H1 (cell line): ENCODE measurements at regions not wholly inside any gene's neighbourhood (a gene's known extent, or its start where the extent isn't known, plus 50 kb on each side); places are given as distances from the start of the nearest gene placed in this dataset.
A peak's percentile ranks its signal among the peaks of the same experiment; 100 is the strongest.

Experiments
- CTCF ChIA-PET: fragments of 300-600 bp; sonication (Branson Sonifier 250); formaldehyde crosslinking; loops from one replicate; lab custom pipeline; 2021; ENCODE audit not compliant: partially characterized antibody; lab: Charles Lee
- POLR2A ChIA-PET: fragments of 300-600 bp; sonication (Branson Sonifier 250); formaldehyde crosslinking; loops from one replicate; lab custom pipeline; 2021; ENCODE audit warnings: inconsistent platforms; ENCODE audit not compliant: partially characterized antibody; lab: Charles Lee
- DNase-seq, 2 experiments: peaks; one replicate each; pipeline versions ENCODE4 v3.0.0 to v3.0.0-alpha.2; 2010 to 2022; ENCODE audit warnings: low spot score in 2 of 2, low read depth in 1 of 2, mixed read lengths in 1 of 2
- FAIRE-seq: peaks from 2 replicates; lab custom pipeline; 2011; peaks lifted over from hg19 to GRCh38; lab: Jason Lieb, UNC
- H2AFZ ChIP-seq: 2 replicates; pipeline ENCODE4 v1.8.1; 2012; ENCODE audit warnings: low read length, inconsistent platforms
- H2AK5ac ChIP-seq: 2 replicates; pipeline ENCODE4 v1.6.1; 2013; ENCODE audit warnings: low read depth, low read length
- H2BK120ac ChIP-seq: replicated peaks from 2 replicates; pipeline ENCODE3; 2013; ENCODE audit warnings: low read depth, low read length, inconsistent platforms
- H2BK12ac ChIP-seq: 2 replicates; pipeline ENCODE4 v1.6.1; 2013; ENCODE audit warnings: low read depth, low read length
- H2BK15ac ChIP-seq: 2 replicates; pipeline ENCODE4 v1.6.1; 2013; ENCODE audit warnings: low read length
- H2BK20ac ChIP-seq: 2 replicates; pipeline ENCODE4 v1.6.1; 2013; ENCODE audit warnings: low read length
- H2BK5ac ChIP-seq: 2 replicates; pipeline ENCODE4 v1.6.1; 2013; ENCODE audit warnings: low read depth, low read length
- H3K14ac ChIP-seq: 2 replicates; pipeline ENCODE4 v1.6.1; 2013; ENCODE audit warnings: inconsistent platforms; ENCODE audit not compliant: insufficient read length
- H3K18ac ChIP-seq: 2 replicates; pipeline ENCODE4 v1.6.1; 2013; ENCODE audit warnings: low read length; ENCODE audit errors: extremely low read depth
- H3K23ac ChIP-seq: 2 replicates; pipeline ENCODE4 v1.6.1; 2013; ENCODE audit warnings: inconsistent platforms; ENCODE audit not compliant: insufficient read length
- H3K23me2 ChIP-seq: 2 replicates; pipeline ENCODE4 v1.6.1; 2013; ENCODE audit warnings: low read depth, low read length
- H3K27ac ChIP-seq: 2 replicates; pipeline ENCODE4 v1.6.1; 2011; ENCODE audit warnings: low read depth, low read length, inconsistent platforms
- H3K27me3 ChIP-seq, 4 experiments: replicated peaks in 1 of 4; 1 replicate in 1 of 4; 2 replicates in 3 of 4; pipeline versions ENCODE4 v1.6.1 to v1.8.1; 2011 to 2013; ENCODE audit warnings: low read length in 3 of 4, mild to moderate bottlenecking in 3 of 4, inconsistent platforms in 2 of 4, mixed read lengths in 2 of 4, moderate library complexity in 1 of 4; ENCODE audit not compliant: control insufficient read depth in 3 of 4, insufficient read depth in 3 of 4; ENCODE audit errors: extremely low read depth in 1 of 4
- H3K36me3 ChIP-seq, 4 experiments: 2 replicates each; pipeline versions ENCODE4 v1.6.1 to v1.8.1; 2011 to 2013; ENCODE audit warnings: mild to moderate bottlenecking in 4 of 4, low read length in 3 of 4, moderate library complexity in 2 of 4, control low read depth in 1 of 4, inconsistent platforms in 1 of 4; ENCODE audit not compliant: insufficient read depth in 4 of 4, control insufficient read depth in 2 of 4
- H3K4ac ChIP-seq: replicated peaks from 2 replicates; pipeline ENCODE3; 2013; ENCODE audit warnings: low read length, low read depth, mixed read lengths, inconsistent platforms; ENCODE audit not compliant: insufficient read length
- H3K4me1 ChIP-seq, 4 experiments: replicated peaks in 1 of 4; 1 replicate in 1 of 4; 2 replicates in 3 of 4; pipeline versions ENCODE4 v1.6.1 to v1.8.1; 2011 to 2013; ENCODE audit warnings: low read length in 3 of 4, inconsistent platforms in 2 of 4, mixed read lengths in 1 of 4; ENCODE audit not compliant: insufficient read depth in 4 of 4, control insufficient read depth in 3 of 4
- H3K4me2 ChIP-seq, 2 experiments: 2 replicates each; pipeline versions ENCODE4 v1.6.1 to v1.8.1; 2011 to 2013; ENCODE audit warnings: low read depth in 2 of 2, low read length in 2 of 2, control low read depth in 1 of 2, inconsistent platforms in 1 of 2, mild to moderate bottlenecking in 1 of 2; ENCODE audit not compliant: insufficient read depth in 1 of 2
- H3K4me3 ChIP-seq, 4 experiments: fragments of 200-600, 300-600 bp in 1 of 4; sonication (generic), shearing (Covaris generic), sonication (Bioruptor Twin) in 1 of 4; 2 replicates each; pipeline versions ENCODE4 v1.5.1 to v1.8.1; 2011 to 2016; ENCODE audit warnings: low read length in 4 of 4, low read depth in 3 of 4, control low read depth in 2 of 4, inconsistent platforms in 2 of 4, mild to moderate bottlenecking in 2 of 4, mixed read lengths in 1 of 4, moderate library complexity in 1 of 4; ENCODE audit not compliant: insufficient read depth in 2 of 4; ENCODE audit errors: extremely low read depth in 1 of 4
- H3K56ac ChIP-seq: replicated peaks from 2 replicates; pipeline ENCODE3; 2013; ENCODE audit warnings: low read depth, mild to moderate bottlenecking, mixed read lengths, low read length, inconsistent platforms; ENCODE audit not compliant: insufficient read length
- H3K79me1 ChIP-seq: 2 replicates; pipeline ENCODE4 v1.6.1; 2013; ENCODE audit warnings: low read depth, low read length, control low read depth
- H3K79me2 ChIP-seq, 2 experiments: 2 replicates each; pipeline versions ENCODE4 v1.6.1 to v1.8.1; 2012 to 2013; ENCODE audit warnings: low read length in 2 of 2, mild to moderate bottlenecking in 2 of 2, inconsistent platforms in 1 of 2; ENCODE audit not compliant: insufficient read depth in 2 of 2, control insufficient read depth in 1 of 2
- H3K9ac ChIP-seq, 4 experiments: replicated peaks in 1 of 4; 1 replicate in 1 of 4; 2 replicates in 3 of 4; pipeline versions ENCODE4 v1.6.1 to v1.8.1; 2011 to 2013; ENCODE audit warnings: low read depth in 3 of 4, low read length in 3 of 4, control low read depth in 2 of 4, mild to moderate bottlenecking in 2 of 4, moderate library complexity in 2 of 4, inconsistent platforms in 1 of 4; ENCODE audit errors: extremely low read depth in 1 of 4
- H3K9me3 ChIP-seq, 2 experiments: 2 replicates each; pipeline versions ENCODE4 v1.6.1 to v1.8.1; 2012 to 2013; ENCODE audit warnings: mild to moderate bottlenecking in 2 of 2, moderate library complexity in 2 of 2, control low read depth in 1 of 2, inconsistent platforms in 1 of 2, low read depth in 1 of 2, low read length in 1 of 2, mixed read lengths in 1 of 2; ENCODE audit not compliant: insufficient read depth in 2 of 2
- H4K20me1 ChIP-seq, 2 experiments: replicated peaks in 1 of 2; 2 replicates each; pipeline versions ENCODE3 to v1.8.1; 2011 to 2013; ENCODE audit warnings: inconsistent platforms in 2 of 2, low read length in 2 of 2, mild to moderate bottlenecking in 1 of 2; ENCODE audit not compliant: insufficient read depth in 2 of 2, control insufficient read depth in 1 of 2
- H4K5ac ChIP-seq: 2 replicates; pipeline ENCODE4 v1.6.1; 2013; ENCODE audit warnings: low read length, low read depth, mixed read lengths, inconsistent platforms; ENCODE audit not compliant: insufficient read length
- H4K8ac ChIP-seq: 2 replicates; pipeline ENCODE4 v1.8.0; 2013; ENCODE audit warnings: mild to moderate bottlenecking, moderate library complexity, low read length, inconsistent platforms; ENCODE audit not compliant: insufficient read depth; ENCODE audit errors: extremely low read depth
- H4K91ac ChIP-seq: replicated peaks from 2 replicates; pipeline ENCODE3; 2013; ENCODE audit warnings: low read length, mixed read lengths, inconsistent platforms; ENCODE audit not compliant: insufficient read length
- CHD1 ChIP-seq: IDR thresholded peaks from 2 replicates; pipeline ENCODE4 v1.6.1; 2012; ENCODE audit warnings: low read depth, low read length, improper control_type of control experiment
- CHD2 ChIP-seq: IDR thresholded peaks from 2 replicates; pipeline ENCODE4 v1.6.1; 2012; ENCODE audit warnings: low read length, improper control_type of control experiment
- EGR1 ChIP-seq: IDR thresholded peaks from 2 replicates; pipeline ENCODE4 v1.6.1; 2011; ENCODE audit warnings: low read depth, low read length, borderline replicate concordance
- FOSL1 ChIP-seq: IDR thresholded peaks from 2 replicates; pipeline ENCODE4 v1.6.1; 2011; ENCODE audit warnings: mild to moderate bottlenecking, low read depth, low read length, moderate library complexity; ENCODE audit not compliant: insufficient read depth
- HDAC2 ChIP-seq, 2 experiments: fragments of 300-600 bp in 1 of 2; sonication (generic) in 1 of 2; IDR thresholded peaks; 2 replicates each; pipeline ENCODE4 v1.6.1; 2011 to 2012; ENCODE audit warnings: low read depth in 2 of 2, low read length in 2 of 2, mild to moderate bottlenecking in 2 of 2, moderate library complexity in 2 of 2, borderline replicate concordance in 1 of 2, inconsistent platforms in 1 of 2
- NANOG ChIP-seq: IDR thresholded peaks from 2 replicates; pipeline ENCODE4 v1.6.1; 2011; ENCODE audit warnings: low read length, low read depth, mild to moderate bottlenecking, inconsistent platforms; ENCODE audit not compliant: insufficient read depth, poor library complexity, severe bottlenecking
- PHF8 ChIP-seq: fragments of 200-600 bp; sonication (generic); conservative IDR thresholded peaks from 2 replicates; pipeline ENCODE4 v1.7.1; 2012; ENCODE audit warnings: low read depth, mild to moderate bottlenecking, inconsistent platforms, low read length, moderate library complexity
- TCF12 ChIP-seq: IDR thresholded peaks from 2 replicates; pipeline ENCODE4 v1.6.1; 2011; ENCODE audit warnings: low read depth, mild to moderate bottlenecking, low read length
- YY1 ChIP-seq: IDR thresholded peaks from 2 replicates; pipeline ENCODE4 v1.6.1; 2011; ENCODE audit warnings: low read depth, mild to moderate bottlenecking, low read length
- ZNF274 ChIP-seq: IDR thresholded peaks from 2 replicates; pipeline ENCODE4 v1.7.0; 2012; ENCODE audit warnings: low read length, borderline replicate concordance; ENCODE audit errors: extremely low read depth
- WGBS, 2 experiments: shearing (Covaris generic) in 1 of 2; methylation state at CpG; one replicate each; pipeline versions ENCODE4 v1.1.6 to v1.1.7; 2013 to 2015; ENCODE audit warnings: low lambda C conversion rate in 2 of 2, mixed read lengths in 2 of 2, inconsistent platforms in 1 of 2, low coverage in 1 of 2, missing lambda C conversion rate in 1 of 2; ENCODE audit not compliant: insufficient replicate concordance in 2 of 2, insufficient coverage in 1 of 2, insufficient read length in 1 of 2; ENCODE audit errors: extremely low coverage in 1 of 2, missing lambda C conversion rate in 1 of 2; 5-methylcytosine and 5-hydroxymethylcytosine counted together
- TF ChIP-seq, protein P1 (sequence below): IDR thresholded peaks from 2 replicates; pipeline ENCODE4 v1.6.1; 2012; ENCODE audit warnings: low read length, inconsistent platforms

DNA sequence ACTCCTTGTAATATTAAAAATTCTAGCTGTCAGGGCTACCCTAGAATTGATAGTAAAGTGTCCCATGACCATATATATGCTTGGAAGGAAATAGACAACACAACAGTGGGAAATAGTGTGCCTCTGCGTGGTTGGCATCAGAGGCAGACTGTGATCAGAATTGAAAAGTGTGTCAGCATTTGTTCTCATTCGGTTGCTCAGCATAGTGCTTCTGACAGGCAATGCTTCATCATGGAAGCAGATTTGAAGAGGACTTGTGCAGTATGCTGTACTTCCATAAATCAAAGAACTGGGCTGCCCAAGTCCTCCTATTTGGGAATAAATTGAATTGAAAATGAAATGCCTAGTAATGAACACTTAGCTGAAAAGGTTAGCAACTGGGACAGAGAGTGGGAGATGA is 435.7 kb downstream of the DIPK2A start:
- Histone ChIP-seq H3K4me3 (no peak overlapping the region), H4K5ac (no peak overlapping the region), H3K23me2 (no peaks in the 10 kb centered on the region; the same call in 1 of the 2 replicates), H3K9me3 (no peaks in the 10 kb centered on the region), H2AK5ac (no peak overlapping the region), H3K4ac (no peak overlapping the region), H2BK20ac (no peak overlapping the region), H2BK15ac (0 out of 2 replicates have a peak overlapping the region, but pooled peaks have one; percentile 55), H4K8ac (no peak overlapping the region), H3K9ac (peak overlapping the region in 1 of 4 experiments; percentile 8; a peak in 1 of 7 replicates), H4K91ac (no peak overlapping the region), H3K23ac (no peak overlapping the region), H3K4me1 (no peaks in the 10 kb centered on the region), H3K79me2 (no peaks in the 10 kb centered on the region), H3K14ac (no peak overlapping the region), H3K4me2 (no peak overlapping the region), H2BK5ac (no peak overlapping the region), H2BK120ac (no peak overlapping the region), H3K79me1 (no peaks in the 10 kb centered on the region), H3K56ac (no peak overlapping the region), H3K27ac (no peak overlapping the region), H4K20me1 (no peaks in the 10 kb centered on the region), H3K18ac (no peak overlapping the region), H2BK12ac (no peak overlapping the region), H2AFZ (no peak overlapping the region), H3K36me3 (no peaks in the 10 kb centered on the region), H3K27me3 (no peaks in the 10 kb centered on the region)
- CTCF ChIA-PET = no interaction called here
- POLR2A ChIA-PET = no interaction called here
- 94% methylated on average over 2 of the region's 2 CpGs; no CpG with 5 or more reads in 1 of the 2 experiments for WGBS, 2 experiments
- FAIRE-seq (no peak), DNase-seq (no peak)
- no peak for TF ChIP-seq CHD2
- no peak for TF ChIP-seq EGR1
- TF ChIP-seq FOSL1 = no peak
- TF ChIP-seq CHD1 = no peak
- no peak for TF ChIP-seq NANOG
- no peak for TF ChIP-seq ZNF274
- TF ChIP-seq, protein P1, sequence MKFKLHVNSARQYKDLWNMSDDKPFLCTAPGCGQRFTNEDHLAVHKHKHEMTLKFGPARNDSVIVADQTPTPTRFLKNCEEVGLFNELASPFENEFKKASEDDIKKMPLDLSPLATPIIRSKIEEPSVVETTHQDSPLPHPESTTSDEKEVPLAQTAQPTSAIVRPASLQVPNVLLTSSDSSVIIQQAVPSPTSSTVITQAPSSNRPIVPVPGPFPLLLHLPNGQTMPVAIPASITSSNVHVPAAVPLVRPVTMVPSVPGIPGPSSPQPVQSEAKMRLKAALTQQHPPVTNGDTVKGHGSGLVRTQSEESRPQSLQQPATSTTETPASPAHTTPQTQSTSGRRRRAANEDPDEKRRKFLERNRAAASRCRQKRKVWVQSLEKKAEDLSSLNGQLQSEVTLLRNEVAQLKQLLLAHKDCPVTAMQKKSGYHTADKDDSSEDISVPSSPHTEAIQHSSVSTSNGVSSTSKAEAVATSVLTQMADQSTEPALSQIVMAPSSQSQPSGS = no peak
- no peak for TF ChIP-seq YY1
- no peak for TF ChIP-seq HDAC2 (IDR thresholded peaks at IDR 0.05; ENCODE audit: borderline replicate concordance in 1 of 2, low read depth in 2 of 2, low read length in 2 of 2)
- no peak for TF ChIP-seq PHF8
- no peak for TF ChIP-seq TCF12
